ENCODE measurements at regions not wholly inside any gene's neighbourhood (a gene's known extent, or its start where the extent isn't known, plus 50 kb on each side); places are given as distances from the start of the nearest gene placed in this dataset.

DNA sequence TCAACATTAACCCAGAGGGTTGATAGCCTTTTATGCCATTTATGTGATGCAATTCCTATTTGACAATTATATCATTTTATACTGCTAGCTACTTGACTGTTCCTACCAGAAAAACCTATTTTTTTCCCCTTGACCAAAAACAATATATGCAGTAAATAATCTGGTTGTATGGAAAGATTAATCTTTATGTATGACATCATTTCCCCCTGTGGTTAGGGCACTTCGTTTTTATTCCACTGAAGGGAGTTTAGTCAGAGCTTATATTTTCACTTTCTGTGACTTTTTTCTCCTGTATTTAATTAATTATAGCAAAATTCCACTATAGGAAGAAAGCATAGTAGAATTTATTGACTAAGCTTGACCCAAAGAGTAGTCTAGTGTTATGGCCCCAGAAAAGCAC, 107.6 kb downstream of the HAUS1 start:
- Histone ChIP-seq H3K9me3 (replicated peaks; ENCODE audit: insufficient read depth, low read length) (no peaks in the 10 kb centered on the region), H3K27me3 (replicated peaks; ENCODE audit: insufficient read depth, low read length) (no peaks in the 10 kb centered on the region), H3K4me3 (ENCODE audit: low read length) (no peak overlapping the region), H4K20me1 (ENCODE audit: insufficient read depth, low read length) (peaks cover 24% of the 10 kb centered on the region; the same call in 1 of the 2 replicates), H3K4me1 (ENCODE audit: low read length) (peaks cover 18% of the 10 kb centered on the region), H3K9me2 (replicated peaks; ENCODE audit: insufficient read depth, low read length) (no peaks in the 10 kb centered on the region), H3K36me3 (replicated peaks; ENCODE audit: insufficient read depth, low read length) (0 out of 2 replicates have a peak, but pooled peaks cover 8% of the 10 kb centered on the region), H3K4me2 (ENCODE audit: low read depth, low read length) (0 out of 2 replicates have a peak overlapping the region, but pooled peaks have one; percentile 4), H3K9ac (ENCODE audit: low read length) (no peak overlapping the region), H2AFZ (ENCODE audit: low read length) (no peak overlapping the region), H3F3A (ENCODE audit: insufficient read depth, low read length) (peaks cover 6% of the 10 kb centered on the region; the same call in 1 of the 2 replicates), H3K27ac (ENCODE audit: low read length) (no peak overlapping the region), H3K79me2 (ENCODE audit: low read length) (peaks cover 96% of the 10 kb centered on the region)
- DNase-seq: no peak
- TF ChIP-seq EZH2 (optimal IDR thresholded peaks at IDR 0.05; ENCODE audit: low read depth, low read length) (no peak), EZH2phosphoT487 (IDR thresholded peaks at IDR 0.05; ENCODE audit: low read length) (no peak)
- TF ChIP-seq, protein P1, sequence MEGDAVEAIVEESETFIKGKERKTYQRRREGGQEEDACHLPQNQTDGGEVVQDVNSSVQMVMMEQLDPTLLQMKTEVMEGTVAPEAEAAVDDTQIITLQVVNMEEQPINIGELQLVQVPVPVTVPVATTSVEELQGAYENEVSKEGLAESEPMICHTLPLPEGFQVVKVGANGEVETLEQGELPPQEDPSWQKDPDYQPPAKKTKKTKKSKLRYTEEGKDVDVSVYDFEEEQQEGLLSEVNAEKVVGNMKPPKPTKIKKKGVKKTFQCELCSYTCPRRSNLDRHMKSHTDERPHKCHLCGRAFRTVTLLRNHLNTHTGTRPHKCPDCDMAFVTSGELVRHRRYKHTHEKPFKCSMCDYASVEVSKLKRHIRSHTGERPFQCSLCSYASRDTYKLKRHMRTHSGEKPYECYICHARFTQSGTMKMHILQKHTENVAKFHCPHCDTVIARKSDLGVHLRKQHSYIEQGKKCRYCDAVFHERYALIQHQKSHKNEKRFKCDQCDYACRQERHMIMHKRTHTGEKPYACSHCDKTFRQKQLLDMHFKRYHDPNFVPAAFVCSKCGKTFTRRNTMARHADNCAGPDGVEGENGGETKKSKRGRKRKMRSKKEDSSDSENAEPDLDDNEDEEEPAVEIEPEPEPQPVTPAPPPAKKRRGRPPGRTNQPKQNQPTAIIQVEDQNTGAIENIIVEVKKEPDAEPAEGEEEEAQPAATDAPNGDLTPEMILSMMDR (IDR thresholded peaks at IDR 0.05; ENCODE audit: low read length): no peak

DNA sequence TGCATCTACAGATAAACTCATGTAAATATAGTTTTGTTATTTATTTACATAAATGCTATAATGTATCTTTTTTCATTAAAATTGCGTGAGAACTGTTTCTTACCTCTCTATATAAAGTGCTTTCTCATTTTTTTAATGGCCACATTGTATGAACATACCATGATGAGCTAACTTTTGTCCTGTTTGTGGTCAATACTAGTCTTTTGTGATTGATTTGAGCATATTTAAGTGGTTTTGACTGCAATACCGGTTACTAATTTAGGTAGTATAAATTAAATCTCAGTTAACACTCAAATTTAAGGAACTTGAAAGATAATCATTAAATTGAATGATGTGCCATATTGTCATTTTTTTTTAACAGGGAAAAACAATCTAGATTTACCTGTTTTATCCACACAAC, 108.2 kb downstream of the HAUS1 start:
- Histone ChIP-seq H3K4me3 (ENCODE audit: low read length) (no peak overlapping the region), H3K36me3 (replicated peaks; ENCODE audit: insufficient read depth, low read length) (0 out of 2 replicates have a peak, but pooled peaks cover 8% of the 10 kb centered on the region), H3K9me3 (replicated peaks; ENCODE audit: insufficient read depth, low read length) (no peaks in the 10 kb centered on the region), H3F3A (ENCODE audit: insufficient read depth, low read length) (peaks cover 6% of the 10 kb centered on the region; the same call in 1 of the 2 replicates), H3K4me2 (ENCODE audit: low read depth, low read length) (no peak overlapping the region), H3K9me2 (replicated peaks; ENCODE audit: insufficient read depth, low read length) (no peaks in the 10 kb centered on the region), H3K9ac (ENCODE audit: low read length) (no peak overlapping the region), H3K4me1 (ENCODE audit: low read length) (peaks cover 18% of the 10 kb centered on the region), H4K20me1 (ENCODE audit: insufficient read depth, low read length) (peaks cover 24% of the 10 kb centered on the region; the same call in 1 of the 2 replicates), H3K27ac (ENCODE audit: low read length) (no peak overlapping the region), H3K79me2 (ENCODE audit: low read length) (peaks cover 96% of the 10 kb centered on the region), H2AFZ (ENCODE audit: low read length) (no peak overlapping the region), H3K27me3 (replicated peaks; ENCODE audit: insufficient read depth, low read length) (no peaks in the 10 kb centered on the region)
- no peak for DNase-seq
- TF ChIP-seq, protein P1 (IDR thresholded peaks at IDR 0.05; ENCODE audit: low read length): no peak
- TF ChIP-seq EZH2 (optimal IDR thresholded peaks at IDR 0.05; ENCODE audit: low read depth, low read length) (no peak), EZH2phosphoT487 (IDR thresholded peaks at IDR 0.05; ENCODE audit: low read length) (no peak)

DNA sequence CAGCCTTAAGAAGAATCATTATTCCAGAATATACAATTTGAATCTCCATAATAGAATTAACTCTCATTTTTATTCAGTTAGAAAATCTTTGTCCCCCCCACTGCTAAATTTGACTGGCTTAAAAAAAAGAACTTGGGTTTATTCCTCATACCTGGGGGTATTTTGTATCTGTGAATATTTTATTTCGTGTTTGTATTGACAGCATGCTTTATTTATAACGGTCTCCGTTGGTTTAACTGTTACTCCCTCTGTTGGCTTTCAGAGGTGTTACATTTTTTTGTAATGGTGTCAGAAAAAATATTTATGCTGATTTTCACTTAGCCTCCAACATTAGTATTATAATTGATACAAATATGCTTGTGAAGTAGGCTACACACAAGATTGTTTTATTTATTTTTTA, 109.1 kb downstream of the HAUS1 start:
- no peak for TF ChIP-seq EZH2 (optimal IDR thresholded peaks at IDR 0.05; ENCODE audit: low read depth, low read length)
- no peak for TF ChIP-seq EZH2phosphoT487 (IDR thresholded peaks at IDR 0.05; ENCODE audit: low read length)
- TF ChIP-seq, protein P1 (IDR thresholded peaks at IDR 0.05; ENCODE audit: low read length): peak; percentile 59
- H2AFZ ChIP-seq (ENCODE audit: low read length): no peak overlapping the region
- H3K27me3 ChIP-seq (replicated peaks; ENCODE audit: insufficient read depth, low read length): no peaks in the 10 kb centered on the region
- peaks cover 96% of the 10 kb centered on the region for H3K79me2 ChIP-seq (ENCODE audit: low read length)
- DNase-seq: peak; percentile 29
- H3F3A ChIP-seq (ENCODE audit: insufficient read depth, low read length): peaks cover 6% of the 10 kb centered on the region; the same call in 1 of the 2 replicates
- peaks cover 18% of the 10 kb centered on the region for H3K4me1 ChIP-seq (ENCODE audit: low read length)
- H3K9me2 ChIP-seq (replicated peaks; ENCODE audit: insufficient read depth, low read length): no peaks in the 10 kb centered on the region
- no peaks in the 10 kb centered on the region for H3K9me3 ChIP-seq (replicated peaks; ENCODE audit: insufficient read depth, low read length)
- no peak overlapping the region for H3K4me3 ChIP-seq (ENCODE audit: low read length)
- no peak overlapping the region for H3K9ac ChIP-seq (ENCODE audit: low read length)
- no peak overlapping the region for H3K4me2 ChIP-seq (ENCODE audit: low read depth, low read length)
- H3K36me3 ChIP-seq (replicated peaks; ENCODE audit: insufficient read depth, low read length): 0 out of 2 replicates have a peak, but pooled peaks cover 8% of the 10 kb centered on the region
- H4K20me1 ChIP-seq (ENCODE audit: insufficient read depth, low read length): peaks cover 24% of the 10 kb centered on the region; the same call in 1 of the 2 replicates
- no peak overlapping the region for H3K27ac ChIP-seq (ENCODE audit: low read length)

Data from MM.1S (cell line).